Heart right ventricle (tissue), 16 donors: ENCODE measurements at regions not wholly inside any gene's neighbourhood (a gene's known extent, or its start where the extent isn't known, plus 50 kb on each side); places are given as distances from the start of the nearest gene placed in this dataset.

Source experiments
- ATAC-seq, 8 donors: fragments of 200-7000 bp; cut with Tn5 transposase; one replicate each; pipeline ENCODE4 v1.9.1; 2020; ENCODE audit warnings: mild to moderate bottlenecking in 8 of 8, moderate library complexity in 8 of 8, moderate number of reproducible peaks in 1 of 8
- DNase-seq, 2 donors: peaks; one replicate each; pipeline ENCODE4 v3.0.0-alpha.2; 2020
- H3K27ac ChIP-seq, 10 donors: fragments of 200-600 bp; sonication (generic) in 2 of 10; one replicate each; pipeline versions ENCODE4 v1.5.0 to v1.8.0; 2020 to 2022; ENCODE audit warnings: mild to moderate bottlenecking in 3 of 10
- H3K27me3 ChIP-seq, 7 donors: fragments of 200-600 bp; one replicate each; pipeline ENCODE4 v1.8.0; 2021 to 2022; ENCODE audit warnings: mild to moderate bottlenecking in 2 of 7
- H3K36me3 ChIP-seq, 9 donors: fragments of 200-600 bp; sonication (generic) in 1 of 9; one replicate each; pipeline versions ENCODE4 v1.5.0 to v1.8.0; 2020 to 2022; ENCODE audit warnings: mild to moderate bottlenecking in 2 of 9
- H3K4me1 ChIP-seq, 9 donors: fragments of 200-600 bp; sonication (generic) in 1 of 9; one replicate each; pipeline versions ENCODE4 v1.5.0 to v1.8.0; 2020 to 2022; ENCODE audit warnings: mild to moderate bottlenecking in 4 of 9
- H3K4me3 ChIP-seq, 10 donors: fragments of 200-600 bp; sonication (generic) in 2 of 10; one replicate each; pipeline versions ENCODE4 v1.5.0 to v1.8.0; 2020 to 2022; ENCODE audit warnings: mild to moderate bottlenecking in 7 of 10, moderate library complexity in 2 of 10
- H3K9me3 ChIP-seq, 11 donors: fragments of 200-600 bp in 10 of 11; sonication (generic) in 2 of 11; one replicate each; pipeline versions ENCODE4 v1.5.0 to v1.8.0; 2013 to 2022; ENCODE audit warnings: mild to moderate bottlenecking in 2 of 11, control low read depth in 1 of 11, moderate library complexity in 1 of 11
- WGBS, 2 donors: extraction: QIAGEN DNeasy Blood & Tissue Kit; methylation state at CpG; one replicate each; pipeline ENCODE4 v1.1.7; 2013; ENCODE audit warnings: inconsistent platforms in 1 of 2; 5-methylcytosine and 5-hydroxymethylcytosine counted together
- intact Hi-C, 10 donors: fragments of 100-400 bp; cut with DNase I; formaldehyde crosslinking; loops; one replicate each; pipeline versions ENCODE4 v1.11.1 to v1.14.2; 2022
- TF ChIP-seq, protein P1 (sequence below), 9 donors: fragments of 200-600 bp; sonication (generic) in 2 of 9; IDR thresholded peaks; one replicate each; pipeline versions ENCODE4 v1.5.0 to v1.8.0; 2021 to 2022; ENCODE audit warnings: antibody characterized with exemption in 9 of 9, mild to moderate bottlenecking in 5 of 9, moderate library complexity in 1 of 9
- donor health status: Arrhythmogenic right ventricular cardiomyopathy.
- donor health status: ischemic (EF 13 %, LVEDD 7.1; RV severe dilation, severe dysfunction).
- donor health status: healthy with polysubstance abuse.
- donor health status: DM: no; HTN: yes; CAD: no.
- donor health status: DM: no; HTN: no; CAD: no.
- donor health status: ischemic (EF 25% LVEDD 6.9; RV normal size, moderate dysfunction).
- donor health status: ischemic (EF 25% LVEDD 5.7; RV mildly dilated, moderate dysfunction).
- donor health status: healthy.
- donor health status: DM: yes; HTN: yes; CAD: no.
- donor health status: Ischemic cardiomyopathy.
- donor health status: ischemic (EF 35%, LVEDD 5.7; RV mildly dilated, moderate dysfunction).
- donor health status: nonischemic (EF 11% LVEDD 7.7; RV severe dilation, severe dysfunction).
- donor health status: DM: yes; HTN: yes; CAD: no.
- donor health status: PGD.
- donor health status: ischemic (EF 29% LVEDD 5.4; RV normal size, mild dysfunction).
- donor health status: nonischemic (EF 23%, LVEDD 6.1; RV moderate dilation, normal function).

GRCh38 chr9:16032799-16033198 lies 480.0 kb downstream of the CCDC171 start:
- DNase-seq (no peak), ATAC-seq (no peak)
- Histone ChIP-seq H3K27me3 (no peaks in the 10 kb centered on the region), H3K4me1 (no peaks in the 10 kb centered on the region), H3K36me3 (no peaks in the 10 kb centered on the region), H3K4me3 (no peak overlapping the region), H3K27ac (no peak overlapping the region), H3K9me3 (no peaks in the 10 kb centered on the region)
- WGBS, 2 donors: 81 to 85% methylated on average over 2 of the region's 2 CpGs
- TF ChIP-seq, protein P1, sequence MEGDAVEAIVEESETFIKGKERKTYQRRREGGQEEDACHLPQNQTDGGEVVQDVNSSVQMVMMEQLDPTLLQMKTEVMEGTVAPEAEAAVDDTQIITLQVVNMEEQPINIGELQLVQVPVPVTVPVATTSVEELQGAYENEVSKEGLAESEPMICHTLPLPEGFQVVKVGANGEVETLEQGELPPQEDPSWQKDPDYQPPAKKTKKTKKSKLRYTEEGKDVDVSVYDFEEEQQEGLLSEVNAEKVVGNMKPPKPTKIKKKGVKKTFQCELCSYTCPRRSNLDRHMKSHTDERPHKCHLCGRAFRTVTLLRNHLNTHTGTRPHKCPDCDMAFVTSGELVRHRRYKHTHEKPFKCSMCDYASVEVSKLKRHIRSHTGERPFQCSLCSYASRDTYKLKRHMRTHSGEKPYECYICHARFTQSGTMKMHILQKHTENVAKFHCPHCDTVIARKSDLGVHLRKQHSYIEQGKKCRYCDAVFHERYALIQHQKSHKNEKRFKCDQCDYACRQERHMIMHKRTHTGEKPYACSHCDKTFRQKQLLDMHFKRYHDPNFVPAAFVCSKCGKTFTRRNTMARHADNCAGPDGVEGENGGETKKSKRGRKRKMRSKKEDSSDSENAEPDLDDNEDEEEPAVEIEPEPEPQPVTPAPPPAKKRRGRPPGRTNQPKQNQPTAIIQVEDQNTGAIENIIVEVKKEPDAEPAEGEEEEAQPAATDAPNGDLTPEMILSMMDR (IDR thresholded peaks at IDR 0.05): no peak
- intact Hi-C loops: loop anchor here in 1 of 10 donors (10.0 kb wide), 1 partner anchor 102 kb away; no protein-coding TSS in a partner anchor

DNA sequence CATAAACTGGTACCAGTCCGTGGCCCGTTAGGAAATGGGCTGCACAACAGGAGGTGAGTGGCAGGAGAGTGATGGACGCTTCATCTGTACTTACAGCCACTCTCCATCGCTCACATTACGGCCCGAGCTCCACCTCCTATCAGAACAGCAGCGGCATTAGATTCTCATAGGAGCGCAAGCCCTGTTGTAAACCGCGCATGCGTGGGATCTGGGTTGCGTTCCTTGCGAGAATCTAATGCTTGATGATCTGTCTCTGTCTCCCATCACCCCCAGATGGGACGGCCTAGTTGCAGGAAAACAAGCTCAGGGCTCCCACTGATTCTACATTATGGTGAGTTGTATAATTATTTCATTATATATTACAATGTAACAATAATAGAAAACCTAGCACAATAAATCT lies 480.4 kb downstream of the CCDC171 start:
- H3K9me3 ChIP-seq: no peaks in the 10 kb centered on the region
- intact Hi-C loops: loop anchor here in 1 of 10 donors (10.0 kb wide), 1 partner anchor 102 kb away; no protein-coding TSS in a partner anchor
- H3K4me3 ChIP-seq: no peak overlapping the region
- no peaks in the 10 kb centered on the region for H3K4me1 ChIP-seq
- no peak for ATAC-seq
- TF ChIP-seq, protein P1 (IDR thresholded peaks at IDR 0.05): no peak
- H3K27ac ChIP-seq: no peak overlapping the region
- no peaks in the 10 kb centered on the region for H3K36me3 ChIP-seq
- WGBS, 2 donors: 95 to 96% methylated on average over 14 of the region's 14 CpGs
- no peak for DNase-seq
- no peaks in the 10 kb centered on the region for H3K27me3 ChIP-seq

- no peak overlapping the region for H3K4me3 ChIP-seq
- no peaks in the 10 kb centered on the region for H3K36me3 ChIP-seq
- WGBS, 2 donors: 88 to 90% methylated on average over 10 of the region's 10 CpGs
- H3K27me3 ChIP-seq: no peaks in the 10 kb centered on the region
- peaks cover 0 to 3% (median 0%) of the 10 kb centered on the region in 9 donors for H3K4me1 ChIP-seq
- ATAC-seq (no peak), DNase-seq (no peak)
- intact Hi-C loops: loop anchor here in 1 of 10 donors (10.0 kb wide), 1 partner anchor 101 kb away; no protein-coding TSS in a partner anchor
- H3K27ac ChIP-seq: no peak overlapping the region
- TF ChIP-seq, protein P1 (IDR thresholded peaks at IDR 0.05): no peak
- H3K9me3 ChIP-seq: no peaks in the 10 kb centered on the region
Observed at GRCh38 chr9:16033921-16034691, 481.3 kb downstream of the CCDC171 start.

- H3K4me1 ChIP-seq: peaks cover 0 to 13% (median 0%) of the 10 kb centered on the region in 9 donors
- peak in 6 of 8 donors; percentile 24 to 74 (median 58) for ATAC-seq
Observed at GRCh38 chr9:16039218-16039987, 486.6 kb downstream of the CCDC171 start.

More at GRCh38 chr9:16039218-16039987, 486.6 kb downstream of the CCDC171 start:
- no peak overlapping the region for H3K4me3 ChIP-seq
- TF ChIP-seq, protein P1 (IDR thresholded peaks at IDR 0.05): peak in 5 of 9 donors; percentile 23 to 52 (median 37)
- DNase-seq: peak in 1 of 2 donors; percentile 35
- 46 to 49% methylated on average over 11 of the region's 11 CpGs for WGBS, 2 donors
- intact Hi-C loops: loop anchor here in 1 of 10 donors (10.0 kb wide), 1 partner anchor 95 kb away; no protein-coding TSS in a partner anchor
- peak overlapping the region in 1 of 10 donors; percentile 10 for H3K27ac ChIP-seq
- H3K9me3 ChIP-seq: no peaks in the 10 kb centered on the region
- H3K27me3 ChIP-seq: no peaks in the 10 kb centered on the region
- H3K36me3 ChIP-seq: no peaks in the 10 kb centered on the region
